ENCODE measurements at regions not wholly inside any gene's neighbourhood (a gene's known extent, or its start where the extent isn't known, plus 50 kb on each side); places are given as distances from the start of the nearest gene placed in this dataset.

- no peaks in the 10 kb centered on the region for H3K9me3 Mint-ChIP-seq
- H3K27ac Mint-ChIP-seq: no peak overlapping the region
Observed at GRCh38 chr3:3264796-3265195, 85.3 kb upstream of the CRBN start.

GRCh38 chr3:3260870-3261269, 81.4 kb upstream of the CRBN start:
- Mint-ChIP-seq H3K36me3 (ENCODE audit: low read depth) (no peaks in the 10 kb centered on the region), H3K4me3 (ENCODE audit: low read depth) (no peak overlapping the region), H3K27me3 (ENCODE audit: low read depth) (no peaks in the 10 kb centered on the region), H3K4me1 (ENCODE audit: low read depth) (no peaks in the 10 kb centered on the region), H3K27ac (no peak overlapping the region), H3K9me3 (no peaks in the 10 kb centered on the region)
- intact Hi-C loops (cut with micrococcal nuclease): no loop called here
- DNase-seq (ENCODE audit: low spot score): no peak

More at GRCh38 chr3:3264796-3265195, 85.3 kb upstream of the CRBN start:
- intact Hi-C loops (cut with micrococcal nuclease): no loop called here
- Mint-ChIP-seq H3K27me3 (ENCODE audit: low read depth) (peaks cover 2% of the 10 kb centered on the region), H3K36me3 (ENCODE audit: low read depth) (no peaks in the 10 kb centered on the region), H3K4me1 (ENCODE audit: low read depth) (no peaks in the 10 kb centered on the region), H3K4me3 (ENCODE audit: low read depth) (no peak overlapping the region)
- DNase-seq (ENCODE audit: low spot score): no peak

- H3K36me3 Mint-ChIP-seq (ENCODE audit: low read depth): no peaks in the 10 kb centered on the region
- intact Hi-C loops (cut with micrococcal nuclease): no loop called here
- no peak for DNase-seq (ENCODE audit: low spot score)
- H3K4me3 Mint-ChIP-seq (ENCODE audit: low read depth): no peak overlapping the region
- no peaks in the 10 kb centered on the region for H3K9me3 Mint-ChIP-seq
- H3K27ac Mint-ChIP-seq: no peak overlapping the region
- H3K27me3 Mint-ChIP-seq (ENCODE audit: low read depth): no peaks in the 10 kb centered on the region
- H3K4me1 Mint-ChIP-seq (ENCODE audit: low read depth): no peaks in the 10 kb centered on the region
Observed at GRCh38 chr3:3259181-3259580, 79.7 kb upstream of the CRBN start.

- Mint-ChIP-seq H3K36me3 (ENCODE audit: low read depth) (no peaks in the 10 kb centered on the region), H3K27ac (no peak overlapping the region), H3K27me3 (ENCODE audit: low read depth) (no peaks in the 10 kb centered on the region), H3K4me3 (ENCODE audit: low read depth) (no peak overlapping the region), H3K4me1 (ENCODE audit: low read depth) (no peaks in the 10 kb centered on the region), H3K9me3 (no peaks in the 10 kb centered on the region)
- intact Hi-C loops (cut with micrococcal nuclease): no loop called here
- DNase-seq (ENCODE audit: low spot score): no peak
Observed at GRCh38 chr3:3258281-3258680, 78.8 kb upstream of the CRBN start.

GRCh38 chr3:3241596-3241995, 62.1 kb upstream of the CRBN start:
- no peaks in the 10 kb centered on the region for H3K9me3 Mint-ChIP-seq
- no peaks in the 10 kb centered on the region for H3K27me3 Mint-ChIP-seq (ENCODE audit: low read depth)
- H3K27ac Mint-ChIP-seq: no peak overlapping the region
- H3K4me3 Mint-ChIP-seq (ENCODE audit: low read depth): no peak overlapping the region
- H3K36me3 Mint-ChIP-seq (ENCODE audit: low read depth): no peaks in the 10 kb centered on the region
- intact Hi-C loops (cut with micrococcal nuclease): no loop called here
- no peak for DNase-seq (ENCODE audit: low spot score)
- no peaks in the 10 kb centered on the region for H3K4me1 Mint-ChIP-seq (ENCODE audit: low read depth)

GRCh38 chr3:3240986-3241385, 61.5 kb upstream of the CRBN start:
- intact Hi-C loops (cut with micrococcal nuclease): no loop called here
- no peak for DNase-seq (ENCODE audit: low spot score)
- H3K4me1 Mint-ChIP-seq (ENCODE audit: low read depth): no peaks in the 10 kb centered on the region
- no peaks in the 10 kb centered on the region for H3K27me3 Mint-ChIP-seq (ENCODE audit: low read depth)
- no peak overlapping the region for H3K27ac Mint-ChIP-seq
- H3K36me3 Mint-ChIP-seq (ENCODE audit: low read depth): no peaks in the 10 kb centered on the region
- H3K9me3 Mint-ChIP-seq: no peaks in the 10 kb centered on the region
- H3K4me3 Mint-ChIP-seq (ENCODE audit: low read depth): no peak overlapping the region

GRCh38 chr3:3237979-3238378, 58.5 kb upstream of the CRBN start:
- DNase-seq (ENCODE audit: low spot score): no peak
- H3K9me3 Mint-ChIP-seq: no peaks in the 10 kb centered on the region
- H3K4me3 Mint-ChIP-seq (ENCODE audit: low read depth): no peak overlapping the region
- intact Hi-C loops (cut with micrococcal nuclease): no loop called here
- H3K27me3 Mint-ChIP-seq (ENCODE audit: low read depth): no peaks in the 10 kb centered on the region
- H3K27ac Mint-ChIP-seq: no peak overlapping the region
- H3K36me3 Mint-ChIP-seq (ENCODE audit: low read depth): no peaks in the 10 kb centered on the region
- no peaks in the 10 kb centered on the region for H3K4me1 Mint-ChIP-seq (ENCODE audit: low read depth)

GRCh38 chr3:3232251-3232650, 52.8 kb upstream of the CRBN start:
- no peak overlapping the region for H3K27ac Mint-ChIP-seq
- no peak for DNase-seq (ENCODE audit: low spot score)
- H3K9me3 Mint-ChIP-seq: peaks cover 5% of the 10 kb centered on the region
- no peaks in the 10 kb centered on the region for H3K27me3 Mint-ChIP-seq (ENCODE audit: low read depth)
- H3K4me3 Mint-ChIP-seq (ENCODE audit: low read depth): no peak overlapping the region
- no peaks in the 10 kb centered on the region for H3K4me1 Mint-ChIP-seq (ENCODE audit: low read depth)
- no peaks in the 10 kb centered on the region for H3K36me3 Mint-ChIP-seq (ENCODE audit: low read depth)
- intact Hi-C loops (cut with micrococcal nuclease): no loop called here

Data from activated T-helper 2 cell treated with anti-CD3 and anti-CD28 coated beads, Interferon-gamma antibody, Interleukin-2, Interleukin-4, amounts not matched to agents 10 μg/mL and 5 μg/mL and 100 μg/mL, durations not matched to agents 14 hours and 24 hours and 36 hours (primary cell).